GM12801 (cell line): ENCODE measurements at regions not wholly inside any gene's neighbourhood (a gene's known extent, or its start where the extent isn't known, plus 50 kb on each side); places are given as distances from the start of the nearest gene placed in this dataset.

Experiments used
- TF ChIP-seq, protein P1 (sequence below): IDR thresholded peaks from one replicate; pipeline ENCODE4 v1.5.1; 2011; ENCODE audit warnings: control low read depth; ENCODE audit not compliant: insufficient read length; ENCODE audit errors: extremely low read depth

- TF ChIP-seq, protein P1, sequence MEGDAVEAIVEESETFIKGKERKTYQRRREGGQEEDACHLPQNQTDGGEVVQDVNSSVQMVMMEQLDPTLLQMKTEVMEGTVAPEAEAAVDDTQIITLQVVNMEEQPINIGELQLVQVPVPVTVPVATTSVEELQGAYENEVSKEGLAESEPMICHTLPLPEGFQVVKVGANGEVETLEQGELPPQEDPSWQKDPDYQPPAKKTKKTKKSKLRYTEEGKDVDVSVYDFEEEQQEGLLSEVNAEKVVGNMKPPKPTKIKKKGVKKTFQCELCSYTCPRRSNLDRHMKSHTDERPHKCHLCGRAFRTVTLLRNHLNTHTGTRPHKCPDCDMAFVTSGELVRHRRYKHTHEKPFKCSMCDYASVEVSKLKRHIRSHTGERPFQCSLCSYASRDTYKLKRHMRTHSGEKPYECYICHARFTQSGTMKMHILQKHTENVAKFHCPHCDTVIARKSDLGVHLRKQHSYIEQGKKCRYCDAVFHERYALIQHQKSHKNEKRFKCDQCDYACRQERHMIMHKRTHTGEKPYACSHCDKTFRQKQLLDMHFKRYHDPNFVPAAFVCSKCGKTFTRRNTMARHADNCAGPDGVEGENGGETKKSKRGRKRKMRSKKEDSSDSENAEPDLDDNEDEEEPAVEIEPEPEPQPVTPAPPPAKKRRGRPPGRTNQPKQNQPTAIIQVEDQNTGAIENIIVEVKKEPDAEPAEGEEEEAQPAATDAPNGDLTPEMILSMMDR, result no peak
Observed at GRCh38 chr20:53658322-53658721, 64.7 kb upstream of the ZNF217 start.

DNA sequence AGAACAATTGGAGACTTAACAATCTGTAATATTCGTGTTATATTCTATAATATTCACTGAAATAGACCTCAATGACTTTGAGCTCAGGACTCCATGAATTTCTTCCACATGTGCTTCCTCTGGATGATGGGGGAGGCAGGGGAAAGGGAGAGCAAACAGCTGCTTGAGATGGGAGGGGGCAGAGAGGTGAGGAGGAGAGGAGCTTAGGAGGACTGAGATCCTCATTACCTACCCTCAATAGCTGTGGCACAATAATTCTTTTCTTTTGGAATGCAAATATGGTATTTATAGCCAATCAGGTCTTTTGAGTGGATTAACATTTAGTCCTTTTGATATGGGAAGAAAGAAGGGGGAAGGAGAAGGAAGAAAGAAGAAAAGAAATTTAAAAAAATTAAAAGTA lies 64.1 kb upstream of the ZNF217 start:
- TF ChIP-seq, protein P1, result no peak

DNA sequence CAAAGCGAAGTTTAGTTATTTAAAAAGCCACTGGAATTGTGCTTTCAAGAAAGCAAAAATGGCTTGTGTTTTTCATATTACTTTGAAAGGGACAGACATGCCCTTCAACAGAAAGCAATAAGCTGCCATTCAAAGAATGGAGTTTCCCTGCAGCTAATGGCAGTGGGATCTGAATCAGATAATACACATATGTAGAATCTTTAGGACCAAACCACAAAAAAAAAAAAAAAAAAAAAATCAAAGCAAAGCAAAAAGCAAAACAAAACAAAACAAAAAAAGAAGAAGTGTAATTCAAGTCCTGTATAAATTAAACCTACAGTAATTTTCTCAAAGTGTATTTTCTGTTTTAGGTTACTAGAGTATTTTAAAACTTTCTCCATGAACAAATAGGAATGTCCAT lies 63.6 kb upstream of the ZNF217 start:
- TF ChIP-seq, protein P1, result no peak

GRCh38 chr20:53656293-53657202 lies 62.9 kb upstream of the ZNF217 start:
- TF ChIP-seq, protein P1, result no peak

DNA sequence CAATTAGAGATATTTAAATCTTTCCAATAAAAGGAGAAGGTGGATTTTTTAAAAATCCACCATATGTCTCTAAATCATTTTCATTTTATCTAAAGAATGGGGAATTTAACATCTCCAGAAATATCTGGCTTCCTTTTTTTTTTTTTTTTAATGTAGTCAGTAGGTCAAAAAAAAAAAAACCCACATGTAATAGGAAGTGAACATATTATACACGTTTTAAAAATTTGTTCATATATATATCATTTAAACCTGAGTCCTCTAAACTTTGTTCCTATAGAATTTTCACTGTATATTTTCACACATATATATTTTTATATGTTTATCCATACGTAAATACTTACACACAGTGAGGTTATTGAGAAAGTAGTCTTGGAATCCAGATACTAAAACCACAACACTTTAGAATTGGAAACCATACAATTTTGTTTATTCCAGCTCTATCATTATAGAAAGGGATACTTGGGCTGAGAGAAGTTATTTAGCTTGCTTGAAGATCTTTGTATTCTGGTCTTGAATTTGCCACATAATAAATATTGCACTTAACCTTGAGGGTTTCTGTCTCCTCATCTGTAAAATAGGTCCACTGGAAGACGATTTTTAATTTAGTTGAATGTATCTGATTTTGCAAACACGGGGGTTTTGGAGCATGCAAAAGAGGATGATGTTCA lies 62.1 kb upstream of the ZNF217 start:
- TF ChIP-seq, protein P1, result no peak

DNA sequence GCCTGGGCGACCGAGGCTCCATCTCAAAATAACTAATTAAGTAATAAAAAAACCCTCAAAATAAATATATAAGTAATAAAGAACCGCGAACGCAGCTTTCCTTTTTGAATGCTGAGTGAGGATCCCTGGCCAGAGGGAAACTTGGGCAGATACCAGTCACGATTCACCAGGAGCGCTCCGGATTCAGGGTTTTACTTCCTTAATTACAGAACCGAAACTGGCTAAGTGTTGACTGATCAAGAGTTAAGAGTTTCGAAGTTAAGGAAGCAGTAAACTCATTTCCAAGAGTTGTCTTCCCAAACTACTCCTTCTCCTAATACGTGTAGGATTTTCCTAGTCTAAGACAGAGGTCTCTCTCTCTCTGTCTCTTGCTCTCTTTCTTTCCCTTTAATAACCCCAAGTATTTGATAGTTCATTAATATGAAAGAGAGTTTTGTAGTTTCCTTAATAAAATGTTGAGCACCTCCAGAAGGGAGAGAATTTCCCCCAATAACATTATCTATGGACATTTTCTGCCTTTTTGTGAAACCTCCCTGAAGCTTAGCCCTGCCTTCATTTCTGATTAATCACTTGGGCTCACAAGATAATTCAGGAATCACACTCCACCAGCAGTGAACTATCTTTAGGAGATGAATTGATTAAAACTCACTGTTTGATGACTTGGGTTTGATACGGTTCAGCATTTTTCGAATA lies 61.4 kb upstream of the ZNF217 start:
- TF ChIP-seq, protein P1, result no peak

DNA sequence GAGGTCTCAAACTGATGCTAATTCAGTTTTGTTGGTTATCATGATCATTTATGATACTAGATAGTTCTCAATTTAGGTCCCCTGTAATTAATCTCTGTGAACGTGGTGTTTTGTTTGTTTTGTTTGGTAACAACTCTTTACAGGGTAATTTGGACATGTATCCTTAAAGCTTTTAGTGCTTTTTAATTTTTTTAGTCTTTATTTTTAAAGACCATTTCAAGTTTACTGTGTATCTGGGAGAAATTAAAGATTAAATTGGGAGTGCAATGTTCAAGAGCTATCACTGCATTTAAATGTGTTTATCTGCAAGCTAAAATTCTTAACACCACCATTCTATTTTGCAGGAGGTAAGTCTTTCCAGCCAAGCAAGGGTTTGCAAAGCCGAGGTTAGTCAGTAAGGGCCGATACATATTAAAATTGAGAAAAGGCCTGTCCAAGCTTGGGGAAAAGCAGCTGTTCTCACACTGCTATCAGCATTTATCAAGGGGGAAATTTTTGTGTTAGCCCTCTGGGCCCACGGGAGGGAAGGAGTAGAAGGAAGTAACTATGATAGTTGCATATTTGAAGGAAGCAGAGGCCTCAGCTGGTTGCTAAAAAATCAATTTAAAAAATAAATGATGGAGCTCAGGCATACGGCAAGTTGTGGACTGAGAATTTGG lies 59.3 kb upstream of the ZNF217 start:
- TF ChIP-seq, protein P1, result no peak
